ENCODE measurements at regions not wholly inside any gene's neighbourhood (a gene's known extent, or its start where the extent isn't known, plus 50 kb on each side); places are given as distances from the start of the nearest gene placed in this dataset.

- DNase-seq = no peak
These were observed 647.7 kb downstream of the HTR1A start for GRCh38 chr5:63314551-63314950.

GRCh38 chr5:63310644-63311043 is 651.6 kb downstream of the HTR1A start:
- DNase-seq = no peak

- no peak for DNase-seq
These were observed 655.3 kb downstream of the HTR1A start for GRCh38 chr5:63306909-63307308.

GRCh38 chr5:63293317-63293716 is 668.9 kb downstream of the HTR1A start:
- DNase-seq = no peak

GRCh38 chr5:63286724-63287123 is 675.5 kb downstream of the HTR1A start:
- no peak for DNase-seq

- DNase-seq = peak; percentile 51
These were observed 684.8 kb downstream of the LRRC70 start for GRCh38 chr5:63263411-63263810.

GRCh38 chr5:63262185-63262981 is 683.8 kb downstream of the LRRC70 start:
- peak; percentile 82 for DNase-seq

GRCh38 chr5:63261695-63262094 is 683.1 kb downstream of the LRRC70 start:
- DNase-seq = peak; percentile 2

- DNase-seq = no peak
These were observed 677.0 kb downstream of the LRRC70 start for GRCh38 chr5:63255594-63255993.

- no peak for DNase-seq
These were observed 672.3 kb downstream of the LRRC70 start for GRCh38 chr5:63250939-63251338.

- no peak for DNase-seq
These were observed 671.3 kb downstream of the LRRC70 start for GRCh38 chr5:63249960-63250359.

- DNase-seq = peak; percentile 39
These were observed 669.0 kb downstream of the LRRC70 start for GRCh38 chr5:63247651-63248050.

- peak; percentile 68 for DNase-seq
These were observed 666.7 kb downstream of the LRRC70 start for GRCh38 chr5:63245271-63245670.

GRCh38 chr5:63240063-63240755 is 661.6 kb downstream of the LRRC70 start:
- no peak for DNase-seq

GRCh38 chr5:63233911-63234310 is 655.3 kb downstream of the LRRC70 start:
- DNase-seq = peak; percentile 33

- no peak for DNase-seq
These were observed 654.7 kb downstream of the LRRC70 start for GRCh38 chr5:63233361-63233760.

GRCh38 chr5:63230754-63231153 is 652.1 kb downstream of the LRRC70 start:
- no peak for DNase-seq

- no peak for DNase-seq
These were observed 649.5 kb downstream of the LRRC70 start for GRCh38 chr5:63228154-63228553.

- DNase-seq = no peak
These were observed 641.6 kb downstream of the LRRC70 start for GRCh38 chr5:63220244-63220643.

GRCh38 chr5:63217422-63217821 is 638.8 kb downstream of the LRRC70 start:
- no peak for DNase-seq

GRCh38 chr5:63213256-63213655 is 634.6 kb downstream of the LRRC70 start:
- no peak for DNase-seq

GRCh38 chr5:63211448-63212132 is 633.0 kb downstream of the LRRC70 start:
- DNase-seq = no peak

- DNase-seq = no peak
These were observed 627.4 kb downstream of the LRRC70 start for GRCh38 chr5:63205976-63206375.

GRCh38 chr5:63201738-63202137 is 623.1 kb downstream of the LRRC70 start:
- no peak for DNase-seq
